NCI-H2196 (cell line): ENCODE measurements at regions not wholly inside any gene's neighbourhood (a gene's known extent, or its start where the extent isn't known, plus 50 kb on each side); places are given as distances from the start of the nearest gene placed in this dataset.
"Not testable (repeated sequence)": the region's sequence is repeated elsewhere in the genome, so short reads cannot be mapped to it uniquely, and the experiment has no call there.

Experiments
- DNase-seq: peaks from one replicate; lab custom pipeline; 2025; ENCODE audit not compliant: unreplicated experiment; lab: John Stamatoyannopoulos, UW

DNA sequence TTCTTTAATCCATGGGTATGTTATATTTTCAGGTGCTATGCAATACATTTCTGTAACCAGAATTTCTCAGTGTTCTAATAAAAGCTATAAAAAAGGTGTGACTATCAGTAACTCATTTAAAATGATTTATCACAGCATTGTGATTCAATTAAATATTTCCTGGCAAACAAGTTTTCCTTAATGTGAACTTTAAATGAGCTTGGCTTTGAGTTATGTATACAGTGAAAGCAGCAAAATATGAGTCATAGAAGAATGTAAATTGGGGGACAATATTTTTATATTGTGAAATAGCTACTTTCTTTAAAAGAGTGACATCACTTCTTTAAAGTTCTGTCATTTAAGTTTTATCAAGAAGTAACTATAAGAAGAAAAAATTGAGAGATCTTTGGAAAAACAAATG is 484.9 kb upstream of the MAN1A1 start:
- no peak for DNase-seq

DNA sequence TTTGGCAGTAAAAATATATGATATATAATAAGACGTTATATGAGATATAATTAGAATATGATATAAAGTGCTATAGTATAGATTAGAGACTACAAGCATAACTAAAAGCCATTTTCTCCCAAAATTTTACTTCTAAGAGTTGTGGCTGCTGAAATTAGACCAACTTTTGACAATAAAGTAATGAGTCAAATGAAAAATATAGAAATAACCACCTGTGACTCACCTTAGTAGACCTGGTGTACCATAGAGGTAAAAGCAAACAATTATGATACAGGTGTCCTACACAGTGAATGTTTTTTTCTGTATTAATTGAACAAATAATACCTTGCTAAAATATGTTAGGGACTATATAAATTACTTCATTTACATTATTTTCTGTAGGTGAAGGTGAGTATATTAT is 482.9 kb upstream of the MAN1A1 start:
- DNase-seq = no peak

- no peak for DNase-seq
Measured at GRCh38 chr6:119830494-119831295, 481.1 kb upstream of the MAN1A1 start.

- no peak for DNase-seq
Measured at GRCh38 chr6:119830069-119830468, 480.5 kb upstream of the MAN1A1 start.

DNA sequence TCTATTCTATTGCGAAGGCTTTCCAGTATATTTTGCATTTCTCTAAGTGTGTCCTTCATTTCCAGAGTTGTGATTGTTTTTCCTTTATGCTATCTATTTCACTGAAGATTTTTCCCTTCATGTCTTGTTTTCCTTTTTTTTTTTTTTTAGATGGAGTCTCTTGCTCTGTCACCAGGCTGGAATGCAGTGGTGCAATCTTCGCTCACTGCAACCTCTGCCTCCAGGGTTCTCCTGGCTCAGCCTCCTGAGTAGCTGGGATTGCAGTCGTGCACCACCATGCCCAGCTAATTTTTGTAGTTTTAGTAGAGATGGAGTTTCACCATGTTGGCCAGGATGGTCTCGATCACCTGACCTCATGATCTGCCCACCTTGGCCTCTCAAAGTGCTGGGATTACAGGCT is 479.9 kb upstream of the MAN1A1 start:
- not testable (repeated sequence) for DNase-seq

DNA sequence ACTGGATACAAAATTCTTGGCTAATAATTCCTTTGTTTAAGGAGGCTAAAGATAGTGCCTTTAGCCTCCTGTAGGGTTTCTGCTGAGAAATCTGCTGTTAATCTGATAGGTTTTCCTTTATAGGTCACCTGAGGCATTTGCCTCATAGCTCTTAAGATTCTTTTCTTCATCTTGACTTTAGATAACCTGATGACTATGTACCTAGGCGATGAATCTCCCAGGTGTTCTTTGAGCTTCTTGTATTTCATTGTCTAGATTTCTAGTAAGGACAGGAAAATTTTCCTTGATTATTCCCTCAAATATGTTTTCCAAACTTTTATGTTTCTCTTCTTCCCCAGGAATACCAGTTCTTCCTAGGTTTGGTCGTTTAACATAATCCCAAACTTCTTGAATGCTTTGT is 479.4 kb upstream of the MAN1A1 start:
- no peak for DNase-seq

GRCh38 chr6:119821380-119821779 is 471.8 kb upstream of the MAN1A1 start:
- DNase-seq = no peak

GRCh38 chr6:119818876-119819275 is 469.3 kb upstream of the MAN1A1 start:
- DNase-seq = no peak

DNA sequence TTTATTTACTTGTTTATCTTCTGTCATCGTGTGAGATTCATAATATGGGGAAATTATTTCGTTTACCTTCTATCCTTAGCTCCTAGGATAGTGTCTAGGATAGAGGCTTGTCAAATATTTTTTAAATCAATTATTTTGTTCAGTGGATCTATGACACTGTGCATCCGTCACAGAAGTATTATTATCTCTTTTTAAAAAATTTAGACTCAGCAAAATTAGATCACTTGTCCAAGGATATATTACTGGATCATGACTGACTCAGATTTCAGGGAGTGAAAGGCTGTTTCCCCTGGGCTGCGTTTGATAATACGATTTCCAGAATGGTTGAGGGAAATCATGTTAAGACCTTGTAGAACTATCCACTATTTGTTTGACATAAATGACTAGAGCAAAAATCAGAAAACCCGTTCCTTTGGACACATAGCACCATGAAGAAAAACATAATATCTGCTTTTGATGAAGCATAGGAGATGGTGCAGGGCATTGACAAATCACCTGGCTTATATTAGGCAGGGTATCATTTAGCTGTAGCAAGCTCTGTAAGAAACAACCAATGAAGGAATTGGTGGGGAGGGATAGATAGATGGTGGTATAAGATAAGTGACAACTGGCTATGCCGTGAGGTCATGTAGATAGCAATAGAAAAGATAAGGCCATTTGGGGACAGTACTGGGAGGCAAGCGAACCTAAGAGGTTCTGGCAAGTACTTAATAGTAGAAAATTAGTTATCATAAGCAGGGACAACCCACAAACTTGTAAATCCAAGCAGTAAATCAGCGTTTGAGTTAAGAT is 465.2 kb upstream of the MAN1A1 start:
- DNase-seq = no peak

DNA sequence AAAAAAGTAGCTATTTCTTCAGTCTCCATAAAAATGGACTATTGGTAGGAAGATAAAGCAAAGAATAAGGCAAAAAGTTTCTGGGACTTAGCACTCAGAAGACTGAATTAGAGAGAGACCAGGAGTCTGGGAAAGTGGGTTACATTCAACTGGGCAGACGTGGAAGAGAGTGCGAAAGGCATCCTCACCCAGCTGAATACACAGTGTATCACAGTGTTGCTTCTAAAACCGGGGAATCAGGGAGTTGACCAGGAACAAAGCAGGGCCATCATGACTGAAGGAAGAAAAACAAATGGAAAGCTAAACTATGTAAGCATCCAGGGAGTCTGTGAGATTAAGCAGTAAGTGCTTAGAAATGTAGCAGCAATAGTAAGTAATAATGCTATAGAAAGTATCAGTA is 452.9 kb upstream of the MAN1A1 start:
- DNase-seq = no peak

DNA sequence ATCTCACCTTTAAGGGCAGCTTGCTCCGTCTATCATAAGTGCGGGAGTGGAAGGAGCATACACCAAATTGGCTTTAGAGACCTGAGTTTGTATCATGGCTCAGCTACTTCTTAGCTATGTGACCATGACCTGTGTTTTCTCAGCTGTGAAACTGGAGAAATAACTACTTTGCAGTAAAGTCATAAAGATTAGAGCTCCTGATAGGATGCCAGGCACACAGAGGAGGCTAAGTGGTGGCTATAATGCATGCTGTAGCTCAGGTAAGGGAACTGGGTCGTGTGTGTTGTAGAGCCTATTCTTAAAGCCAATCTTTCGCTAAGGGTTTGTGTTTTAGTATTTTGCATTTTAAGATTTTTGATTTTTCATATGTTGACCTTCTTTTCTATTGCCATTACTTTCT is 451.5 kb upstream of the MAN1A1 start:
- DNase-seq = no peak

GRCh38 chr6:119800526-119800925 is 451.0 kb upstream of the MAN1A1 start:
- DNase-seq = no peak

DNA sequence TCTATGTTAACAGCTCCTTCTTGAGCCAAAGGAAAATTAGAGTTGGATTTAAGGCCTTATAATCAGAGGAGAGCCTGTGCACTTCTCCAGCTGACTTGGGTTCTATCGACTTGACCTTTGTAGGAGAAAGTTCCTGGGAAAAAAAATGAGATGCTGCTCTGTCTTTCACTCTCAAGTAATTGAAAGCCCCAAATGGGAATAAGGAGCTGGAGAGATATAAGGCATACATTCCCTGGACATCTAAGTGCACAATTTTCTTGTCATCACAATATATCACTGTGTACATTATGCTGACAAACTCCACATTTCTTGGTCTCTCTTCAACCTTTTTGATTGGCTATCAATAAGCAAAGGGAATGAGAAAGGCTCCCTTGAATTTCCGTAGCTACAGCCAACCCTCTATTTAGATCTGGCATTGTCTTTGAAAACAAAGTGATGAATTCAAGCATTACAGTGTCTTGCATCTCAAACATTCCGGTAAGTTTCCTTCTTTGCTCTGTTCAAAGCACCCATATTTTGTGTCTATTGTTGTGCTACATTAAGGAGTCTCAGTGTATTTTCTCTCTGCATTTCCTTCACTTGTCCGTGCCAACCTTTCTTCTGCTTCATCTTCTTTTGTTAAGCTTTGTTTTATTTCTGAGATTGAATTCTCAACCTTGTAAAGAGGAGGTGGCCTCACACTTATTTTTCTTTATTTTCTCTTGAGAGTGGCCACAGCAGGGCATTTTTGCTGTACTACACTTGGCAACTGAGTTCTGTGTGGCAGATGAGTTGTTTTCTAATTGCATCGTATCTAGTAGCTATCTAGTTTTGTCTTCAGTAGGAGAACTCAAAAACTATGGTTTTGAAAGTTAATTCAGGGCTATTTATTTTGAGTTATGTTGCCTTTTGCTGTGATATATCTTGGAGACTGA is 450.3 kb upstream of the MAN1A1 start:
- no peak for DNase-seq

GRCh38 chr6:119791736-119792135 is 442.2 kb upstream of the MAN1A1 start:
- DNase-seq = no peak

GRCh38 chr6:119781365-119781764 is 431.8 kb upstream of the MAN1A1 start:
- DNase-seq = no peak

DNA sequence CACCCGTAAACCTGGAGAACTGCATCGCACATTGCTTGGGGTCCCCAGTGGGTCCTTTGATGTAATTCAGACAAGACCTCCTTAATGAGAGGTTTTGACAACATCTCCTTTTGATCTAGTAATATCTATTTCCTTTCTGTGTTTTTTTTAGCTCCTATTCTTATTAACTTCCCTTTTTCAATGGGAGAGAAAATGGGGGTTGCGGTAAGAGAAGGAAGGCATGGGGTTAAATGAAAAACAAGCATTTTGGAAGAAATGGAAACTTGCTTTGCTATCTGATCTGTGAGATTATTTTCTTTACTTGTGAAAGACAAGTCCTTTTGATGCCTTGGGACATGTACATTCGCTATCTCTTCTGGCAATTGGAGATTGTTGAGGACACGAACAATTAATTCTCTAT is 418.6 kb upstream of the MAN1A1 start:
- DNase-seq = no peak

GRCh38 chr6:119764927-119765681 is 415.5 kb upstream of the MAN1A1 start:
- no peak for DNase-seq

DNA sequence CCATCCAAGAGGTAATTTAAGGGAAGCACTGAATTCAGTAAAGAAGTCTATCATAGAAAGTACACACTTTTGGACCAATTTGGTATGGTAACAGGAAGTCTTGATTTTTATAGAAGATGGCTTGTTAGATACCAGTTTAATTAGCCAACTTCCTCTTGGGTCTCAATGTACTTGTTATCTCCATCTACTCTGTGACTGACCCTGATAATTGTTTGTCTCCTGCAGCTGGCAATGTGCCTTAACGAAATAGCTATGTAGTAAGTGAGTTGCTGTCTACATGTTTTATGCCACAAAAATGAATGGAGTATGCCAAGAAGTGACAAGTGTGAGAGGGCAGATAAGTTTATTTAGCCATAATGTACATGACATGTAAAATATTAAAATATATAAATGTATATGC is 410.5 kb upstream of the MAN1A1 start:
- no peak for DNase-seq

DNA sequence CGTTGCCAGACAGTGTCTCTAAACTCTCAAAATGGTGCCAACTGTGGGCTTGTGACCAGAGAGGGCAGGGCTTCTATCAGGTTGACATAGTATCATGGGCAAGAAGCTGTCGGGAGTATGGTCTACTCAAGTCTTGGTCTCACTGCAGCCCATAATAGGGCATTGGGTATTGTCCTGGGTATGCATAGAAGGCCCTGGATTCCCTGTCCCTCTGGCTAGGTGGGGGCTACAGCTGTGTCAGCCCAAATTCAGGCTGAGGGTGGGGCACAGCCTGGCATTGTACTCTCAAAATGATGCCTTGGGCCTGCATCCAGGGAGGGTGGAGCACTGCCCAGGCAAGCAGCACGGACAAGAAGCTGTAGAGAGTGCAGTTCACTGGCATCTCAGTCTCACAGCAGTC is 408.8 kb upstream of the MAN1A1 start:
- no peak for DNase-seq

DNA sequence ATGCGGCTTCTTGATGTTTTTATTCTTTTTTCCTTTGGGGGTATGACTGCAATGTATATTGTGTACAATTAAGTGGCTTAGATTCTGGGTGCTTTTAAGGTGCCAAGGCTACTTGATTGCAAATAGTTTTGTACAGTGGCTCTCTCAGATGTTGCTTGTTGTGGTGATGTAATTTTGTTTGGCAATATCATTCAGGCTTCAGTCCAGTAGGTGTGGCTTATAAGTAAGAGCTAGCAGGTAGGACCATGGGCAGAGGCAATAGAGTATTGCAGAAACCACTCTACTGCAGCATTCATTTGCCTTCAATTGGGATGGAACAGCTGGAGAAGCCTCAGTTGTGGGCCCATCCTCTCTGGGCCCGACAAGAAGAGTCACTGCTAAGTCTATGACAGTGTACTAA is 407.9 kb upstream of the MAN1A1 start:
- no peak for DNase-seq

GRCh38 chr6:119749335-119749734 is 399.8 kb upstream of the MAN1A1 start:
- DNase-seq = no peak
